GM18507 (cell line): ENCODE measurements at regions not wholly inside any gene's neighbourhood (a gene's known extent, or its start where the extent isn't known, plus 50 kb on each side); places are given as distances from the start of the nearest gene placed in this dataset.
"Not testable (repeated sequence)": the region's sequence is repeated elsewhere in the genome, so short reads cannot be mapped to it uniquely, and the experiment has no call there.

Experiments
- DNase-seq: peaks from one replicate; pipeline ENCODE4 v3.0.0; 2011; ENCODE audit warnings: low read depth; ENCODE audit not compliant: insufficient read length; ENCODE audit errors: extremely low spot score
- FAIRE-seq: peaks from 2 replicates; lab custom pipeline; 2011; peaks lifted over from hg19 to GRCh38; lab: Jason Lieb, UNC

DNA sequence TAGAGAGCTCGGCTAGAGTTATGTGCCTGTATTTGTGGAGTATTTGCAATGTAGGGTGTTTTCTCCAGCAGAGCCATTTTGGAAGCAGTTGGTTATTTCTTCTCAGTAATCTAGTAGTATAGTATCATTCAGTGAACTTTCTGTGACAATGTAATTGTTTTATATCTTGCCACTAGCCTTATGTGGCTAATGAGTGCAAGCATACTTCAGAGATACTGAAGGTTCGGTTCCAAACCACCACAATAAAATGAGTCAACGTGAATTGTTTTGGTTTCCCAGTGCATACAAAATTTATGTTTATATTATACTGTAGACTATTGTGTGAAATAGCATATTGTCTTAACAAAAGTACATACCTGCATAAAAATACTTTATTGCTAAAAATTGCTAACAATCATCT, 286.9 kb upstream of the TBL1XR1 start:
- FAIRE-seq (no peak), DNase-seq (no peak)

DNA sequence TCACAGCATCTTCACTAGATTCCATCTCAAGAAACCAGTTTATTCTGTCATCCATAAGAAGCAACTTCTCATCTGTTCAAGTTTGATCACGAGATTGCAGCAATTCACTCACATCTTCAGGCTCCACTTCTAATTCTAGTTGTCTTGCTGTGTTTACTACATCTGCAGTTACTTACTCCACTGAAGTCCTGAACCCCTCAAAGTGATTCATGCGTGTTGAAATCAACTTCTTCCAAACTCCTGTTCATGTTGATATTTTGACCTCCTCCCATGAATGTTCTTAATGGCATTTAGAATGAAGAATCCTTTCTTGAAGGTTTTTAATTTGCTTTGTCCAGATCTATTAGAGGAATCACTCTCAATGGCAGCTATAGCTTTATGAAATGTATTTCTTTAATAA, 287.6 kb upstream of the TBL1XR1 start:
- no peak for DNase-seq
- FAIRE-seq, result no peak

DNA sequence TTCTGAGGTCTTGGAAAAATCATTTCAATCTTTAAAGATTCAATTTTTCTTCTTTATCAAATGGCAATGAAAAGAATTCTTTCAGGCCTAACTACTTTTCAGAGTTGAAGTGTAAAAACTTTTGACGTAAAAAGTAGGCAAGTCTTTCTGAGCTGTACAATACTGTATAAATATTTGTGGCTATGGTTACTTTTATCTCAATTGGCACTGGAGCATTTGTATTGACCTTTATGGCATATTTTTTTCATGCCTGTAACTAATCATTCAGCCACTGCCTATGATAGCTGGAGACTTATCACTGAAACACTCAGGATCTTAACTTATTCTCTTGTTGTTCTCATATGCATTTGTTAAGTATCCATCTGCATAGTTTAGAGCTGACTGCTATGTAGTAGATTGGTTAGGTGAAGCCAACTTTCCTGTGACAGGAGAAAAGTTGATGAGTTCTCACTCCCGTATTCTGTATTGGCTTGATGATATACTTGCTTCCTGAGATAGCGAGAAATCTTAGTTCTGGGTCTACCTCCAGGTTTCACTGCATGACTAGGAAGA, 290.4 kb upstream of the TBL1XR1 start:
- DNase-seq, result no peak
- FAIRE-seq, result no peak

DNA sequence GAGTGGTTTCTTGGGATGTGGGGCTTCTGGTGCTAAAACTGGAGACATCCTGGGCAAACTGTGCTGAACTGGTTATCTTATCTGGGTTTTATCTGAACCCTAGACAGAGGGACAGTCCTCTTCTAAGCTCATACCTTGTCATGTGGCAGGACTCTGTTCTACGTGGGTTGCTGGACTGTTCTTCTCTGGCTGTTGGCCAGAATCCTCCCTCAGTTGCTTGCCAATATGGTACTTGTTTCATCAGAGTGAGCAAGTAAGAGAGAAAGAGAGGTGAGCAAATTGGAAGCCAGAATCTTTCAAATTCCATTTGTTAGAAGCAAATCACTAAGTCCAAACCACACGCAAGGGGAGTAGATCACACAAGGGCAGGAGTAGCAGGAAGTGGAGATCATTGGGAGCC, 291.5 kb upstream of the TBL1XR1 start:
- no peak for FAIRE-seq
- DNase-seq, result no peak

DNA sequence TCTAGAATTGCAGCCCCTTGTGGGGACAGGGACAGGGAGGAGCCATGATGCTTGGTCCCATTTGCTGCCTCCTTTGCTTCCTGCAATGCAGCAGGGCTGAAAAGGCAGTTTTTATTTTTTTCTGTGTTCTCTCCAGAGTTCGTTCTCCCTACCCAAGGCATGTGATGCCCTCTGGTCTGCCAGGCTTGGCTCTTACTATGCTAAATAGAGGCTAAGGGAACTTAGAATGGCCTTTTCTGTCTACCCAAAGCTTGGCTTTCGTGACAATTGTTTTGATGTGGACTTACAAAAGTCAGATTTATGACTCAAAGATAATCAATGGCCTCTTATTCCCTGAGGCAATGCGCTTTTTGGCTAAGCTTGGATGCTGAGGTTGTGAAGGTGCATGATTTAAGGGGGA, 293.3 kb upstream of the TBL1XR1 start:
- DNase-seq (no peak), FAIRE-seq (no peak)

DNA sequence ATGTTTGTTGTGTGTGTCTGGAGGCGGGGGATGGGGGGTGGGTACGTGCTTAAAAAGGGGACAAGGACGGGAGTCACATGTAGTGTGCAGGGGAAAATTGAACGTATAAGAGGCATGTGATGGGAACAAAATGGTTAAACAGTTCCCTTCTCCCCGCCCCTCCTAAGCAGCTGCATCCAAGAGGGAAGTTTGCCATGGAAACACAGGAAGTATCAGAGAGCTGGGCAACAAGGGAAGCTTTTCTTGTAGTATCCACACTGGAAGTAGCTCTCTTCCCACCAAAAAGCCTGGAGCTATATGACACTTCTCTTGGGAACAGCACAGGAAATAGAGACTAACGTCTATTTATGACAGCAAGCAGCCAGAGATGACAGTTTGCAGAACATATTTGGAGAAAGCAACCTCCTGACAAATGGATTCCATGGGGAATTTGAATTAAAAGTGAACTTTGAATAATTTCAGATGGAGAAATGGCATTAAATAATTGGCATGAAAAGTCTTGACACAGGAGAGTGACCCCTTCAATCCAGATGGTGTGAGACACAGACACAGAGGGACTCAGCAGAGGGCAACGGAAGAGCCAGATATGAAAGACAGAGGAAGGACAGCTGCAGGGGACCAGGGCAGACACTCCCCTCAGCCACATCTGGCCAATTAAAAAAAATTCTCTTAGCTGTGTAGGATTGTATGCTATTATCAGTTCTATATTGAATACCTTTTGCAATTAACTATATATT, 294.2 kb upstream of the TBL1XR1 start:
- DNase-seq (no peak), FAIRE-seq (no peak)

DNA sequence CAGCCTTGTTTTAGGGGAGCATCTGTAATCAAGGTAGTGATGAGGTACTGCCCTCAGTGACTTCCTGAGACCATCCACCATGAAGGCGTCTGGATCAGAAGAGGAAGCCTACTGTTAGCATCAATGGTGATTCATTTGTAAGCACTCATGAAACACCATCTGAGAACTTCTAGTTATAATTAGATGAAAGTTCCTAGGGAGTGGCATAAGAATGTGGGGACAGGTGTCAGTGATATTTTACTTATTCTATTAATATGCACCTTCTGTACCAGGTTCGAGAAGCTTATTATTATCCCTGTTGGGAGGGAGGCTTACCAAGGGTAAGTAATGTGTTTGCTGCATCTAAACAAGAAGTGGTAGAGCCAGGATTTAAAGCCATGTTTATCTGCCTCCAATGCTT, 295.8 kb upstream of the TBL1XR1 start:
- no peak for FAIRE-seq

DNA sequence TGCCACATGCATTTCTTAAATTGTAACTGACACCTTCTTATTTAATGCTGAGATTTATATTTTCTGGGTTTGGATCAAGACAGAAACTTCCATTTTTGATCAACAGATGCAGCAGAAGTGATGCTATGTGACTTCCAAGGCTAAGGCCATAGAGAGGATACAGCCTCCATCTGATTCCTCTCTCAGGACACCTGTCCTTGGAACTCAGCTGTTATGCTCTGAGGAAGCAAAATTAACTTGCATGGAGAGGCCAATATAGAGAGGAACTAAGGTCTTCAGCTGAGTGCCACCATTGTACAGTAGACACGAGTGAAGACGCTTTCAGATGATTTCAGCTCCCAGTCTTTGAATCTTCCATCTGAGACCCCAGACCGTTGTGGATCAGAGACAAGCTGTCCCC, 296.9 kb upstream of the TBL1XR1 start:
- FAIRE-seq, result no peak

More for the DNA sequence above, 295.8 kb upstream of the TBL1XR1 start:
- no peak for DNase-seq

DNA sequence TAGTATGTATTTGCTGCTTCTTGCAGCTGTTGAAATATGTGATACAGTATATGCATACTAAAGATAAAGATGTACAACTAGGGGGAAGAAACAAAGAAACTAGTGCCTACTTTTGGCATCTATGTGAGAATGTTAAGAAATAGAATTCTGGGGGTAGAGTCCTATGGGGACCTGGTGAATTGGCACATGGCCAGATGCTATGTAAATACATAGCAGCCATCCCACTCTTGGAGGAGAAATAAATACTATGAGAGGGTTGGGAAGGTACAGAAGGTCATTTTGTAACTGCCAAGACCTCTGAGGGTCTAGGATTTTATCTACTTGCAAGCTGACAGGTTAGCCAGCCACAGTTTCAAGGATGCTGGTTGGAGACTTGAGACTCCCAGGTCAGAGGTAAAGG, 298.3 kb upstream of the TBL1XR1 start:
- FAIRE-seq, result no peak
- no peak for DNase-seq

More for the DNA sequence above, 296.9 kb upstream of the TBL1XR1 start:
- no peak for DNase-seq

DNA sequence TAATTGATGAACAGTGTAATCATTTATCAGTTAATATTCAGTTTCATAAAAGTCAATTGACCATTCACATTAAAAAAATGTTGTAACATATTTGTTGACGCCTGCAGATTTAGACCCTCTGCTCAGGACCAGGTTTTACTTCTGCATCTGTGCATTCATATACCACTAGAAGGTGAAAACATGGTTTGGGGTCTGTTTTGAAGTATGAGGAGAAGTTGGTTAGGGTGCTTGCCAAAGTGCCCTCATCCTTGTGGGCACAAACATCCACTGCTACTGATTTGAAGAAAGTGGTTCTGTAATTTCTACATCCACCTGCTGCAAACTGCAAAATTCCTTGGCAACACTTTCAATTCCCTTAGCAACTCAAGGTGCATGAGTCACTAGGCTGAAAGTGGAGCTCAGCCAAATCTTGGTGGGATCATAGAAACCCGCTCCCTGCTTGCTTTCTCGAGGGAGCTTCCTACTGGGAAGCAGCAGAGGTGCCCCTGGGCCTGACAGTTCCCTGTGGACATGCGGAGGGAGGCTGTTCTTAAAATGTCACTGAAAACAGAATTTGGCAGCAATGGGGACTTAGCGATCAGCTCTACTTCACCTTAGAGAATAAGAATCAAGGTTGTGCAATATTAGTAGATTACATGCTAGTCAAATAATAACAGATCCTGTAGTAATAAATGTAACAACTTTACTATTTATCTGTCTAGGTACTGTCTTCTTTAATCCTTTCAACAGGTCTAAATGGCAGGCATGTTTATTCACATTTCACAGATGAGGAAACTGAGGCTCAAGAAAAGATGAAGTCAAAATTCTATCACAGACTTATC, 301.0 kb upstream of the TBL1XR1 start:
- no peak for FAIRE-seq
- no peak for DNase-seq

DNA sequence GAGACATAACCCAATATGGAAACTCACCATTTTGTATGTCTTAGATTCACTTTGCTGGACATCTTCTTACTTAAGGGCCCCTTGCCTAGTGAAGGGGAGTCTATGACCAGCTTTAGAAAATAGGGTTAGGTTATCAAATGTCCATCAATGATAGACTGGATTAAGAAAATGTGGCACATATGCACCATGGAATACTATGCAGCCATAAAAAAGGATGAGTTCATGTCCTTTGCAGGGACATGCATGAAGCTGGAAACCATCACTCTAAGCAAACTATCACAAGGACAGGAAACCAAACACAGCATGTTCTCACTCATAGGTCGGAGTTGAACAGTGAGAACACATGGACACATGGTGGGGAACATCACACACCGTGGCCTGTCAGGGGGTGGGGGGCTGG, 301.8 kb upstream of the TBL1XR1 start:
- FAIRE-seq, DNase-seq: not testable (repeated sequence)

DNA sequence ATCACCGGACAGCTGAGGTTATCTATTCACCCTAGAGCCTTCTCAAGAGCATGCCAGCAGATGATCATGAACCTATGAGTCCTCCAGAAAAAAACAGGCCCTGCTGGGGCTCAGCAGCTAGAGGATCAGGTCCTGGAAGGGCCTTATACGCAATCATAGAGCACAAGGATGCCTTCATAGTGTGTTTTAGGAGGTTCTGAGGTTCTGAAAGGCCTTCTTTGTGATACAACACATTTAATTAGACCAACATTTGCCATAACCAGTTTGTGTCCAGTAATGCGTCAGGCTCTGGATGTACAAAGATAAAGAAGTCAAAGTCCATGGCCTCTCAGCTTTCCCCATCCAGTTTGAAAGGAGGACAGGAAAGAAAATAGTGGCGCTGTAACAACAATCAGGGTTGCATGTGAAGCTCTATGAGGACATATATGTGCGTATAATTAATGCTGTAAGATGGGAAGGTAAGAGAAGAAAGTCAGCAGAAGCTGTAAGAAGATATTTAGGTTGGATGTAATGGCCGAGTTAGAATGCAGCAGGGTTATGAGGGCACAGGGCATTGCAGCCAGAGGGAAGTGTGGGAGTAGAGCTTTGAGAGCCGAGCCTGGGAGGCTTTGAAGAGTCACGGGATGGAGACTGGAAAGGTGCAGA, 302.6 kb upstream of the TBL1XR1 start:
- DNase-seq (no peak), FAIRE-seq (no peak)

DNA sequence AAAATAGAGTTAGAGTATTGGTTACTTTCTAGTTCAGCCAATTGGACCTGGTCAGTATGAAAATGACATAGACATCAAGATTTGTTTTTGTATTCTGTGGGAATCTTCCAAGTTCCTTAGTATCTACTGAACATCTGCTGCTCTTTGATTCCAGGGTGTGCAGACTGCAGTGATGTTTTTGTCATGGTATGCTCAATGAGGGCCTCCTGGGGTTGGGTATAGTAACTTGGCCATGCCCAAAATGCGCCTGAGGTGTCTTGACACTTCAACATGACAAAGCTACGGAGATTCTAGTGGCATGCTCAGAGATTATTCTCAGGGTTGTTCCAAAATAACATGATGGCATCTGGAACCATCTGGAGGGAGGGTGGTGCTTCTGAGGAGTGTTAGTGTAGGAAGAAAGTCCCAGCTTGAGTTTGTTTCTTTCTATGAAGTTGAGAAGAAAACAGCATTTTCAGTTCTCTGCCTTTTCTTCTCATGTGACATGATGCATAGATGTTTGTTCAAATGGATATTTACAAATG, 313.5 kb upstream of the TBL1XR1 start:
- FAIRE-seq (no peak), DNase-seq (no peak)

DNA sequence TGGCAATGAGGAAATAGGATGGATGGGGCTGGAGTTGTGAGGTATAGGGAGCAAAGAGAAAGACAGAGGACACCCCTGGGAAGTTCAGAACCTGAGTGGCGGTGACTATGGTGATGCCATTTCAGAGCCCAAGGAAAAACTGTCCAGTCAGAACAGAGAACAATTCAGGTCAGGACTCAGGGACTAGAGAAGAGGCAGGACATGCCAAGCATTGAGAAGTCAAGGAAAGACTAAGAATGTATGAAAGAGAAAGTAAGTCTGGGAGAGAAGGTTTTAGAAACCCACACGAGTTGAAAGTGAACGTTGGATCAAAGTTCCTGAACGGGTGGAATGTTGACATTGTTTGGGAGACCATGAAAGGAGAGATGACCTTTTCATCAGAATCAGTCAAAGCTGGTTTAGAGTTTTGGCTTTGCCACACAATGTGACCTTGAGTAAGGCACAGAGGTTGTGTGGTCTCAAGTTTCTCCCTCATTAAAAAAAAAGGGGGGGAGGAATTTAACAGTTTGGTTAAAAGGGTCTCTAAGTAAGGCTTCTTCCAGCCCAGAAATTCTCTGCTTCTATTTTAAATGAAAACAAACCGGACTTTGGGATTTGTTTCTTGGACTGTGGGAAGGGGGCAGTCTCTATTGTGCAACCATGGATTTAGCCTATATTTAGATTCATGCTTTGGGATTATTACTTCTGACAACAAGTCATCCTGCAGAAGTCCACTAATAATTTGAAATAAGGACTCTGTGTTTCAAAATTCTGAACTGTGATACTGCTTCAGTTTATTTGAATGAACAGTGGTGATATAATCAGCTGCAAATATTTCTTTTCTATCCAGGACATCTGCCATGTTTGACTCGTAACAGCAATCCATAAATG, 315.9 kb upstream of the TBL1XR1 start:
- no peak for FAIRE-seq
- no peak for DNase-seq

DNA sequence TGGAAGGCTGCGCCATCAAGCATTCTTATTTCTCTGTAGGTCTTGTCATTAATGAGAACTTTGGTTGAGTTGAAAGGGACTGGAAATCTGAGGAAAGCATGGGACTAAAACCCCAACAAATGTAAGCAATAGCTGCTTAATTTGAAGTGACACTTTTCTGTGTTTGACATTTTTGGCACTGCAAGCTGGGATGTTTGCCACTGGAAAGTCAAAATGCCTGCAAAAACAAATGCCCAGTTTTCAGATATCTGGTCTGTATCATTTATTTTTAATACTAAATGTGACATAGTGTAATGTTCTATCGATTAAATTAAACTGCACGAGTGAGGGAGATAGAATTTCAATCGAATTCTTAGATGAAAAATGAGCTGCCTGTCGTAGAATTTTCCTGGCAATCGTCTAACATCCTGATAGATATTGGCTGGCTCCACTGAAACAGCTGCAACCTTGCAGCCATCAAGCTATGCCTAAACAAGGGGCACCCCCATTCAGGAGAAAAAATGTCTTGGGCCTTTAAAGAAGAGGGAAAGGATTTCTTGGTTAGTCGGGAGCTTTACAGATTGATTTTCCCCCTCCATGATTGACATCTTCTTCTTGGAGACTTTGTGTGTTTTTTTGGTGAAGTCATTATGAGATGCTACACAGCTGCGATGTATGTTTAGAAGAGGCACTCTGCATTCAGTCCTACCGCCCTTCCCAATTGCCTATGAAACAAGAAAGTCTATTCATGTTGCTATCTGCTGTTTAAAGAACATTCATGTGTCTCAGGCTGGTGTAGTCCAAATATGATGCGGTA, 316.7 kb upstream of the TBL1XR1 start:
- no peak for DNase-seq
- no peak for FAIRE-seq

DNA sequence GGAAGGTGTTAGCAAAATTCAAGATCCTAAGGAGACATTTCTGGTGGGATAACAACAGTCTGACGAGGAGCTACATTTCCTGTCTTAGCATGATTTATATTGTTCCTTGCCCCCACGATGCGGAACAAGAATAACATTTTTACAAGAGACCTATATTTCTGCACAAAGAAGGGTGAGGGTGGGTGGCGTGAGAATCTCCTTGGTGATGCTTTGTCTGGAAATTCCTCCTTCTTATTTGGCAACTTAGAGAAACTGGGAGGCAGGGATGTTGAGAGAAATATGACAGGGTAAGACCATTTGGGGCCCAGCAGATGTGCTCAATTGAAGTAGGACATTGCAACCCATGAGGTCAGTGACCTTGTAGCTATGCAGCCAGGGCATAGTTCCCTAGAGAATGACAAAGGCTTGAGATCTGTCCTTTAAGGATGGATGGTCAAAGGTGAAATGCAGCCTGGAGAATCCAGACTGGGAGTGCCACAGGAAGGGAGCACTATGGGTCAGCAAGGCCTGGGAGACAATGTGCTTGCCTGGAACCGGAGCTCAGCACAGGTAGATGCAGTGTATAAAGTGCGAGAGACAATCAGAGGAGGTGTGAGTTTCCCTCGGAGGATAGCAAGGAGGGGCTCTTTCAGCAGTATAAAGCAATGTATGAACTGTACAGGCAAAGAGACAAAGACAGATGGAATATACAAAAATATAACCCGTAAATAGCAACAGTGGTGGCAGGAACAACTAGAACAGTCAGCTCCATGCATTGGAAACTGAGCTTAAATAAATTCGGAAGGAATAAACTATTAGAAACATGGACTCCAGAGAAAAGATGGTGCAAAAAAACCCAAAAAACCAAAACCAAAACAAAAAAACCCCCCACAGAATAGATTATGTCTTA, 317.6 kb upstream of the TBL1XR1 start:
- FAIRE-seq (no peak), DNase-seq (no peak)

DNA sequence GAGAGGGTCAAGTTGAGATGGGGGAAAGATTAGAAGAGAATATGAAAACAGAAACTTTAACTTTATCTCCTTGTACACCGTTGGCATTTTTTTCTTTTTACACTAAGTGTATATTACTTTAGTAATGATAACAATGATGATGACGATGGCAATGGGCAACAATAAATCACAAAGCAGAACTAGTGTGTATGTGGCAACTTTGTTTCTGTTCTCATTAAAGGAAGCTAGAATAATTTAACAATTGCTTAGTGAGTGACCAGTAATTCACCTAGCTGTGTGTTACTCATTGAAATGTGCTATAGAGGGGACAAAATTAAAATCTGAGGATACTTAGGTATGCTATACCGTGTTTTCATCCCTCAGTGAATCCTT, 318.5 kb upstream of the TBL1XR1 start:
- DNase-seq (no peak), FAIRE-seq (no peak)
